Liver (tissue), 3 donors: ENCODE measurements at regions not wholly inside any gene's neighbourhood (a gene's known extent, or its start where the extent isn't known, plus 50 kb on each side); places are given as distances from the start of the nearest gene placed in this dataset.
A peak's percentile ranks its signal among the peaks of the same experiment; 100 is the strongest.

Source experiments
- CTCF ChIP-seq: fragments of 150-350 bp; IDR thresholded peaks from 2 replicates; pipeline ENCODE4 v1.5.1; 2017; ENCODE audit warnings: improper control_type of control experiment, low read depth, low read length; ENCODE audit not compliant: missing input control
- EGR1 ChIP-seq, 2 donors: IDR thresholded peaks; 2 replicates each; pipeline ENCODE4 v1.6.1; 2016 to 2018; ENCODE audit warnings: antibody characterized with exemption in 2 of 2, low read depth in 2 of 2
- FOXA1 ChIP-seq: IDR thresholded peaks from 2 replicates; pipeline ENCODE4 v1.6.1; 2016; ENCODE audit warnings: antibody characterized with exemption
- GABPA ChIP-seq, 2 donors: IDR thresholded peaks in 1 of 2; conservative IDR thresholded peaks in 1 of 2; 2 replicates each; pipeline ENCODE4 v1.6.1; 2016; ENCODE audit warnings: antibody characterized with exemption in 2 of 2, mild to moderate bottlenecking in 1 of 2, moderate library complexity in 1 of 2
- JUND ChIP-seq, 2 donors: IDR thresholded peaks; 2 replicates each; pipeline ENCODE4 v1.6.1; 2016; ENCODE audit warnings: antibody characterized with exemption in 2 of 2
- MAX ChIP-seq: IDR thresholded peaks from 2 replicates; pipeline ENCODE4 v1.6.1; 2016; ENCODE audit warnings: antibody characterized with exemption
- NR2F2 ChIP-seq: IDR thresholded peaks from 2 replicates; pipeline ENCODE4 v1.6.1; 2016; ENCODE audit warnings: antibody characterized with exemption
- RAD21 ChIP-seq, 2 donors: IDR thresholded peaks; 2 replicates each; pipeline ENCODE4 v1.6.1; 2016; ENCODE audit warnings: antibody characterized with exemption in 2 of 2, mild to moderate bottlenecking in 2 of 2
- SP1 ChIP-seq: IDR thresholded peaks from 2 replicates; pipeline ENCODE4 v1.6.1; 2018; ENCODE audit warnings: antibody characterized with exemption, mild to moderate bottlenecking
- TAF1 ChIP-seq: conservative IDR thresholded peaks from 2 replicates; pipeline ENCODE4 v1.6.1; 2016; ENCODE audit warnings: antibody characterized with exemption, mild to moderate bottlenecking
- YY1 ChIP-seq: IDR thresholded peaks from 2 replicates; pipeline ENCODE4 v1.6.1; 2016; ENCODE audit warnings: antibody characterized with exemption, mild to moderate bottlenecking
- TF ChIP-seq, protein P1 (sequence below): IDR thresholded peaks from 2 replicates; pipeline ENCODE4 v1.6.1; 2016; ENCODE audit warnings: antibody characterized with exemption
- donor health status: healthy.
- donor health status: healthy.

DNA sequence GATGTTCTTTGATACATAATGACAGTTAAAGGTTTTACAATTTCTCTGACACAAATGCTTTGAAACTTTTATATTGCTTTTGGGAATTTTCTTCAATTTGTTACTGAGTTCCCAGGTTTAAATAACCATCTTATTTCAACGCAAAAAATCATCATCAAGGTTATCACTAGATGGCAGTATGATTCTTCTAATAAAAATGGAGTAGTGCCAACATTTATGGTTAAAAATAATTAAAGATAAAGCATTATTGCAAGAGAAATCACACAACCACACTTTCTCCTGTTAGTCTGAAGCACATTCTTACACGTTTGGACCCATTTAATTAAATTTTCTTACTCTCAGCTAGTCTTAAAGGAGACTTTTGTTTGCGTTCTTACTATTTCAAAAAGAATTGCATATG is 611.3 kb upstream of the CPXCR1 start:
- TF ChIP-seq SP1 (no peak), CTCF (no peak), MAX (no peak), NR2F2 (no peak), EGR1 (IDR thresholded peaks at IDR 0.05; ENCODE audit: low read depth in 2 of 2) (no peak), TAF1 (no peak), YY1 (no peak), FOXA1 (no peak), JUND (IDR thresholded peaks at IDR 0.05) (no peak), RAD21 (IDR thresholded peaks at IDR 0.05) (peak; percentile 27 to 67), GABPA (IDR thresholded peaks at IDR 0.05 in 1 of 2, conservative IDR thresholded peaks at IDR 0.05 in 1 of 2) (no peak)
- TF ChIP-seq, protein P1, sequence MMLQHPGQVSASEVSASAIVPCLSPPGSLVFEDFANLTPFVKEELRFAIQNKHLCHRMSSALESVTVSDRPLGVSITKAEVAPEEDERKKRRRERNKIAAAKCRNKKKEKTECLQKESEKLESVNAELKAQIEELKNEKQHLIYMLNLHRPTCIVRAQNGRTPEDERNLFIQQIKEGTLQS: no peak
